GM18858 (cell line): ENCODE measurements at regions not wholly inside any gene's neighbourhood (a gene's known extent, or its start where the extent isn't known, plus 50 kb on each side); places are given as distances from the start of the nearest gene placed in this dataset.

Experiments
- ATAC-seq: cut with Tn5 transposase; IDR thresholded peaks from one replicate; pipeline ENCODE4 v1.9.1; 2021; ENCODE audit not compliant: unreplicated experiment

- ATAC-seq = no peak
Observed at GRCh38 chr15:81987628-81988027, 58.2 kb downstream of the MEX3B start.

DNA sequence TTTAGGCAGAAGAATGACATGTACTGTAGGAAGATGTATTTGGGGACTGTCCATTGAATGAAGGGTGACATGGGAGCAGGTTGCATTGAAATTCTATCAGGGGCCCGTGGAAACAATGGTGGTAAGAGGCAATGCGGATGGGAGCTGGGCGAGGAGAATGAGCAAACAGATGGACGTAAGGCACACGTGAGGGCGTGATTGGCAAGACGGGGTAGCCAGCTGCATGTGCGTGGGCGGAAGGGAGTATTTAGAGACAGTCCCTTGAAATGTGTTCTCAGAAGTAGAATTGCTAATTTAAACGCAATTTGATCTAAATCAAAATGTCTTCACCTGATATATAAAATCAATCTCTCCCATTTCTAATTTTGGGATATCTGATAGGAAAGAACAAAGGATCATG lies 62.3 kb downstream of the MEX3B start:
- no peak for ATAC-seq

DNA sequence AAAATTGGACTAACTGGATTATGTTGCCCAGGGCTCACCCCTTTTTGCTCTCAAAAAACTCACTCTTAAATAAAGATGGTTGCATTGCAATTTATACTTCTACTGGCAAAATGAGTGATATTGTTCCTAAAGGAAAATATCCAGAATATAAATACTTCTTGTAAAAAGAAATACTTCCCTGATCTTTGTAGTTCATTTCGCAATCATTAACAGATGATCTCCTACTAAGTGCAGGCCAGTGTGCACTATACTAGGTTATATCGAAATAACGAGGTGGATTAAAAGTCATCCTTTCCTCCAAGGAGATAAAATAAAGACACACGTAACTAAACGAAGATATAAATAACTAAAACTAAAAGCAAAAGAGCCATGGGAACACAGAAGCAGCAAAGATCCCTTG lies 63.0 kb downstream of the MEX3B start:
- ATAC-seq = no peak

GRCh38 chr15:81981908-81982307 lies 63.9 kb downstream of the MEX3B start:
- no peak for ATAC-seq

GRCh38 chr15:81977464-81977863 lies 68.4 kb downstream of the MEX3B start:
- no peak for ATAC-seq

GRCh38 chr15:81968691-81969090 lies 77.1 kb downstream of the MEX3B start:
- no peak for ATAC-seq

DNA sequence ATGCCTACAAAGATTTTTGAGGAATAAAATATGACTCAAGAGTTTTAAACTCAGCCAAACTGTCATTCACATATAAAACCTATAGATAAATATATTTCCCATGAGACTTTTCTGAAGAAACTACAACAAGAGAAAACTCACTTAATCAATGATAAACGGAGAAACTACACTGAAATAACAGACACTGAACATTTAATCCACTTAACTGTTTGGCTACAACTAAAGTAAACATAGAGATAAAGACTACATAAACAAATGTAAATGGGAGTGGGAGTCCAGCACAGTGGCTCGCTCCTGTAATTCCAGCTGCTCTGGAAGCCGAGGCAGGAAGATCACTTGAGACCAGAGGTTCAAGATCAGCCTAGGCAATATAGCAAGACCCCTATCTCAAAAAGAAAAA lies 79.2 kb downstream of the MEX3B start:
- no peak for ATAC-seq

DNA sequence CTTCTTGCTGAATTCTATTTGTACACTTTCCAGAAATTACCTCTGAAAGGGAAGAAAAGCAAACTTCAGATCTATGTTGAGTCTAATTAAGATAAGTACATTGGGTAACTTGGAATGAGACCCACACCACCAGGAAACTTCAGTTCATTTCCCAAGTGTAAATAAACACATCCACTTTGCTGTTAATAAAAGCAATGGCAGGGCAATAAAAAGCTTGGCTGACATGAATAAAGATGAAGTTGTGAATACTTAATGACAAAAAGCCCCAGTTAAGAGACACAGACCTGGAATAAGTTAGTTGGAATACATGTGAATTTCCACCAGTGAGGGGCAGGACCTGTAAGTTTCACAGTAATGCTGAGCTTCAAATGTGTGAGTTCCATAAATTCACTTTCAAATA lies 83.3 kb downstream of the MEX3B start:
- no peak for ATAC-seq

GRCh38 chr15:81959196-81959595 lies 86.6 kb downstream of the MEX3B start:
- ATAC-seq = no peak

GRCh38 chr15:81957698-81958097 lies 88.1 kb downstream of the MEX3B start:
- no peak for ATAC-seq

- no peak for ATAC-seq
Observed at GRCh38 chr15:81955382-81956062, 90.3 kb downstream of the MEX3B start.

DNA sequence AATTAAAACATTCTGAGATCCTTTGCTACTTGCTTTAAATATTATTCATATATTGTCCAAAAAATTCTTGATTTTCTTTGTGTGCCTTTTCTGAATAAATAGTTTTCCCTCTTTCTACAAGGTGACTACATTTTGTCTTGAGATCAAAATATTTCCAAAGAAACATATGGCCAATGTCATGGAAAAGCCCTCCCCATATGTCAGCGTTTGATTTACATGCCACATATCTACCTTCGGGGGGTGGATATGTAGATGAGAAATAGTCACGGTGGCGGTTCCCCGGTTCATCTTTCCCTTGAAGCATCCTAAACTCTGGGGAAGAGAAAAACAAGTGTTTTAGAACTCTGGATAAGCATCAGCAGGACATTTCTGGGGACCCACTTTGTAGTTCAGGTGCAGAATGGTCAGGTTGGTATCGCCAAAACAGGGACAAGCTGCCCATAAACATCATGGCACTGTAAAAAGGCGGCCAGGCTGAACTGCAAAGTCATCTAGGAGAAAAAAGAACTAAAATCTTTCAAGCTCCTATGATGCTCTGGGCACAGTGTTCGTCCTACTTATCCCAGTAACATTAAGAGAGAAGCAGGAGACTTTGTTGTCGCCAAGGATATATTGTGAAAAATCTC lies 91.5 kb downstream of the MEX3B start:
- no peak for ATAC-seq

DNA sequence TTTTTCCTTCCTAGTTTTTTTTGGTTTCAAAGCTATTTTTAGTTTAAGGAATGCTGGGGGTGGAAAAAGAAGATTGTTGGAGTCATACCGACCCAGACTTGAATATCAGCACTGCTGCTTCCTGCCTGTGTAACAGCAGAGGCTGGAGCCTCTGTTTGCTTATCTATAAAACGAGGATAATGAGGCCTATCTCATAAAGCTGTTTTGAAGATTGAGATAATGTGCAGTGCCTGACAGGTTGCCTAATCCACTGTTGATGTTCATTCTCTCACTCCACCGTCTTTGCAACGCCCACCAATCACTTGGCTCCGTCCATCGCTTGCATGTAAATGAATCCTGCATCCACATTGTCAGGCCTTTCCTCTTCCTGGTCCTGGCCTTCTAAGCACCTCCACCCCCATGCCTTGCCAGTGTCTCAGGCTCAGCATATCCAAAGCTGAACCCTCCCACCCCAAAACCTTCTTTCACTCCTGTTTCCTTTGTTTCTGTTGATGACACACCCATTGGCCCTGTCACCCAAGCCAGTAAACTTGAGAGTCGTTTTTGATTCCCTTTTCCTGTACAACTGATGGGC lies 94.9 kb downstream of the MEX3B start:
- ATAC-seq = no peak

DNA sequence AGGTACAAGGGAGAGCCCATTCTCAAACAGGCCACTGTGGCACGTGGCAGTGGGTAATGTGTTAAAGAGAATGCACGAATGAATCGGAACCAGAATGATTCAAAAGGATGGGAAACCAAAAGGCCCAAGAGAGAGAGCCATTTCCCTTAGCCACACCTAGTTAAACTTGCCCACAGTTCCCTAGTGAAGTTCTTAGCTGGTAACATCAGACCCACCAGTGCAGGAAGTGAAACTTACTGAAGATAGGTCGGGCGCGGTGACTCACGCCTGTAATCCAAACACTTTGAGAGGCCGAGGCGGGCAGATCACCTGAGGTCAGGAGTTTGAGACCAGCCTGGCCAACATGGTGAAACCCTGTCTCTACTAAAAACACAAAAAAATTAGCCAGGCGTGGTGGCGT lies 97.1 kb downstream of the MEX3B start:
- ATAC-seq = no peak

- no peak for ATAC-seq
Observed at GRCh38 chr15:81948222-81948621, 97.6 kb downstream of the MEX3B start.

DNA sequence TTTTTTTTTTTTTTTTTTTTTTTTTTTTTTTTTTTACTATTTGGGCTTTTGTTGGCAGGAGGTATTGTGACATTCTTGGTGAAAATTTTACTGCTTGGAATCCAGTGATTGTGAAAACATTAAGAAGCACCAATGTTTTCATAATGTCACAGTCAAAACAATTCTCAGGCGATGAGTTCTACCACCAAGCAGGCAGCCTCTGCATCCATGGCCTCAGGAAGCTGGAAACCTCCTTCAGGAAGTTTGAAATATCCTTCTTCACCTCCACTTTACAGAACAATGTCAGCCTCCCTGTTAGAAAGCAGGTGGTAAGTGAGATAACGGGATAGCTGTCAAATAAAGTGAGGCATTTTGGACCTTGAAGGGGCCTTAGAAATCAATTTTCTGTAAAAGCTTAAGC lies 98.3 kb downstream of the MEX3B start:
- no peak for ATAC-seq

DNA sequence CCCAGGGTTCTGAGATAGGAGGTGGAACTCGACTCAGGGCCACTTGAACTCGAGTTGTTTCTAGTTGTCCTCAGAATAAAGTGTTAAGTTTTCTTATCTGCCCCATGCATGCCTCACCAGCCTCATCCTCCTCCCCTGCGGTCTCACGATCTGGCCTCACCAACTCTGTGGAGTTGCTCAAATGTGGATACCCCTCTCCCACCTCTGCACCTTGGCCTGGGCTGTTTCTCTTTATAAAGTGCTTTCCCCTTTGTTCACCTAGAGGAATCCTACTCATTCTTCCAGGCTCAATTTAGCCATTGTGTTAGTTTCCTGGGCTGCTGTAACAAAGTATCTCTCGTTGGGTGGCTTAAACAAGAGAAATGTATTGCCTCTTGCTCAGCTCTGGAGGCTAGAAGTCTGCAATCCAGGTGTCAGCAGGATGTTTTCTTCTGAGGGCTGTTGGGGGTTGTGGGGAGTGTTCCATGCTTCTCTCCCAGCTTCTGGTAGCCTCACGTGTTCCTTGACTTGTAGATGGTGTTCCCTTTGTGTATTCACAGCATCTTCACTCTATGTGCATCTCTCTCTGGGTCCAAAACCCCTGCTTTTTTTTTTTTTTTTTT lies 100.7 kb downstream of the MEX3B start:
- ATAC-seq = no peak

GRCh38 chr15:81942655-81943195 lies 103.1 kb downstream of the MEX3B start:
- ATAC-seq = no peak

DNA sequence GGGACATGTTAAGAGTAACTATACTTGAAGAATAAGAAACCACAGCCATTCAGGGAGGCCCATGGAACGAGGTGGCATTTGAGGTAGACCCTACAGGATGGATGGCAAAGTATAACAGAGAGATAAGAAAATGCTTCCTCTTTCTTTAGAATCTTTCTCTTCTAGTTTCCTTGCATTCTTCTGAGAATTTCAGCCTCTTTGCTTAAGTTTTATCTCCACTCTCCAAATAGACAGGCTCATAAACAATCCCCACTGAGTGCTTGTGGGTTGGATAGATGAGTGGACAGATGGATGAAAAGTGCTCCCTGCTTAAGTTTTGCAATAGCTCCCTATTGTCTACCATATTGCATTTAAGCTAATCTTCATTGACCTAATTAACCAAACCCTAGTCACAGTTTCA lies 103.7 kb downstream of the MEX3B start:
- ATAC-seq = no peak

DNA sequence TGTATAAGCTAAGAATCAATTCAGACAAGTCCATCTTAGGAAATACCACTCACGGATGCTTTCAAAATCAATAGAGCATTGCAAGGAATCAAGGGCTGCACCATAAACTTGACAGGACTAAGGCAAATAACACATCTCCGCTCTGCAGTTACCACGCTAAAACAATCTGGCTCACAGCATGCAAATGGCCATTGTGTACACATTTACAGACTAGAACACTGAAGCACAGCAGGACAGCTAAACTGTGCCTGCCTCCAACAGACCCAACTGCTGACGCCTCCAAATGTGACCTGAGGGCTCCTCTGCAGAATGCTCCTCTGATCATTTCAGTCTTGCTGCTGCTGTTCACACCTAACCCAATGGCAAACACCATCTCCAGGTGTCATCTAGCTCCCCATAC lies 104.3 kb downstream of the MEX3B start:
- ATAC-seq = no peak

DNA sequence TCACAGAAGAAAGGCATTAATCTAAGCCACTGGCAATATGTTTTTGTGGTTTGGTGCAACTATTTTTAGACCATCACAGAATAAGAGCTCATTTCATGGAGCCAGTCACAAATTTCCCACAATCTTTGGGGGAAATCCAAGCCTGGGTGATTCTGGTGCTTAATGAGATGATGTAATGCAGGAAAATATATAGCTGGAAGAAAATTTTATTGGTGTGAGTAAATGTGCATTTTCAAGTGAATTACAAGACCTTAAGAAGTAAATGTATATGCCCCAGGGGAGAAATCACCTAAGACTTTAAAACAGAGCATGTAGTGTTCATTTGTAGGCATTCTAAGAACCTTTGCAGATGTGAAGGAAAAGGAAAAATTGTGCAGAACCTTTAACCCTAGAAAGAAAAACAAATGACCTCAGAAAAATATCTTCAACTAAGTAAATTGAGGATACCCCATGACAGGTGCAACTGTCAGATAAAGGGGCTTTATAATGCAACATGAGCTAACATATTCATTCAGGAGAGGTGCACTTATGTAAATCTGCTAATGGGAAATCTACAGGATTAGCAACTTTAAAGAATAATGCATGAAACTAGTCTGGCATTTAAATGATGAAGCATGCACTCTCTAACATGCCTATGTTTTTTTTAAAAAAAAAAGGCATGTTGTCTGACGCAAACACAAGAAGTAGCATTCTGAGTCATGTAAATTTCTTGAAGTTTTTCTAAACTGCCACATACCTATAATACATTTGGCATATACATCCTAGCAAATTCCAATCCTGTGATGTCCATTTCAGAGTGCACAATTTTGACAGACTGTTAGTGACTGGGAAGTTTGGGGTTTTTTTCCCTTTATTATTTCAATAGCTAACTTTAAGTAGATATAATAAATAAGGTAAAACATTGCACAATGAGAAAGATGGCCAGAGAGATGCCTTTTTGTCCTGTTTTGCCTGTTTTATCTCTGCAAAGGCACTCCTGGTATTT lies 105.1 kb downstream of the MEX3B start:
- ATAC-seq = no peak
